ENCODE measurements at regions not wholly inside any gene's neighbourhood (a gene's known extent, or its start where the extent isn't known, plus 50 kb on each side); places are given as distances from the start of the nearest gene placed in this dataset.

DNA sequence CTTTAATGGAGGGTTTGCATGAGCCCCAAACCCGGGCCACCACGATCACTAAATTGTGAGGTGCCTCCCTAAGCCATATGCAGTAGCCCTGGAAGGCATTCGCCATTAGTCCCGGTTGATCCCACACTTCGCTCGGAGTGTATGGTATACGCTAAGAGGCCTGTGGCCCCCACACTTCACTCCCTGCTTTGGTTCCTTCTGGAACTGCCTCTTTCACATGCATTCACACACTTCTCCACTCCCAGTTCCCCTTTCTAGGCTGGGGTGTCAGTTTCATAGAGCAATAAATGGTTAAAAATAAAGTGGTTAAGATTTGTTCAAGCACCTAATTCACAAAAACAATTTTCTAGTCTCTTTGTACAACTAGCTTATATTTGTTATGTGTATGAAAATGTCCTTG lies 212.1 kb upstream of the KCND2 start:
- TF ChIP-seq, protein P1, sequence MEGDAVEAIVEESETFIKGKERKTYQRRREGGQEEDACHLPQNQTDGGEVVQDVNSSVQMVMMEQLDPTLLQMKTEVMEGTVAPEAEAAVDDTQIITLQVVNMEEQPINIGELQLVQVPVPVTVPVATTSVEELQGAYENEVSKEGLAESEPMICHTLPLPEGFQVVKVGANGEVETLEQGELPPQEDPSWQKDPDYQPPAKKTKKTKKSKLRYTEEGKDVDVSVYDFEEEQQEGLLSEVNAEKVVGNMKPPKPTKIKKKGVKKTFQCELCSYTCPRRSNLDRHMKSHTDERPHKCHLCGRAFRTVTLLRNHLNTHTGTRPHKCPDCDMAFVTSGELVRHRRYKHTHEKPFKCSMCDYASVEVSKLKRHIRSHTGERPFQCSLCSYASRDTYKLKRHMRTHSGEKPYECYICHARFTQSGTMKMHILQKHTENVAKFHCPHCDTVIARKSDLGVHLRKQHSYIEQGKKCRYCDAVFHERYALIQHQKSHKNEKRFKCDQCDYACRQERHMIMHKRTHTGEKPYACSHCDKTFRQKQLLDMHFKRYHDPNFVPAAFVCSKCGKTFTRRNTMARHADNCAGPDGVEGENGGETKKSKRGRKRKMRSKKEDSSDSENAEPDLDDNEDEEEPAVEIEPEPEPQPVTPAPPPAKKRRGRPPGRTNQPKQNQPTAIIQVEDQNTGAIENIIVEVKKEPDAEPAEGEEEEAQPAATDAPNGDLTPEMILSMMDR (IDR thresholded peaks at IDR 0.05; ENCODE audit: insufficient read depth, low read length): no peak
- TF ChIP-seq POLR2AphosphoS5 (IDR thresholded peaks at IDR 0.05; ENCODE audit: low read depth) (no peak), REST (IDR thresholded peaks at IDR 0.05; ENCODE audit: insufficient replicate concordance, low read depth) (no peak)
